HEK293 (cell line): ENCODE measurements at regions not wholly inside any gene's neighbourhood (a gene's known extent, or its start where the extent isn't known, plus 50 kb on each side); places are given as distances from the start of the nearest gene placed in this dataset.

ENCODE experiments used
- CTCF ChIP-seq: fragments of 450-650 bp; formaldehyde crosslinking; IDR thresholded peaks from 2 replicates; pipeline ENCODE4 v1.5.1; 2016; ENCODE audit warnings: missing biosample characterization, missing genetic modification characterization
- PBX3 ChIP-seq: sonication (generic); formaldehyde crosslinking; IDR thresholded peaks from 2 replicates; pipeline ENCODE4 v1.8.1; 2022; ENCODE audit warnings: mild to moderate bottlenecking, moderate library complexity, missing genetic modification reagents
- REPIN1 ChIP-seq: fragments of 450-650 bp; formaldehyde crosslinking; IDR thresholded peaks from 2 replicates; pipeline ENCODE4 v1.5.1; 2017; ENCODE audit warnings: missing biosample characterization, missing genetic modification characterization, low read depth
- YY1 ChIP-seq: fragments of 450-650 bp; formaldehyde crosslinking; IDR thresholded peaks from 2 replicates; pipeline ENCODE4 v1.5.1; 2018; ENCODE audit warnings: missing biosample characterization, missing genetic modification characterization
- ZBTB8A ChIP-seq: fragments of 450-650 bp; formaldehyde crosslinking; IDR thresholded peaks from 2 replicates; pipeline ENCODE4 v1.5.1; 2016; ENCODE audit warnings: missing biosample characterization, missing genetic modification characterization
- ZNF133 ChIP-seq: fragments of 450-650 bp; formaldehyde crosslinking; IDR thresholded peaks from 2 replicates; pipeline ENCODE4 v1.5.1; 2016; ENCODE audit warnings: missing biosample characterization, missing genetic modification characterization
- ZNF274 ChIP-seq, 2 experiments: fragments of 200-500 bp in 1 of 2; fragments of 450-650 bp in 1 of 2; sonication (Bioruptor generic) in 1 of 2; formaldehyde crosslinking in 1 of 2; IDR thresholded peaks; 2 replicates each; pipeline versions ENCODE4 v1.5.1 to v1.6.1; 2014 to 2016; ENCODE audit warnings: borderline replicate concordance in 1 of 2, inconsistent platforms in 1 of 2, low read length in 1 of 2, missing biosample characterization in 1 of 2, missing genetic modification characterization in 1 of 2
- ZNF280D ChIP-seq: fragments of 450-650 bp; formaldehyde crosslinking; IDR thresholded peaks from 2 replicates; pipeline ENCODE4 v1.5.1; 2016; ENCODE audit warnings: missing biosample characterization, missing genetic modification characterization
- ZNF324 ChIP-seq: fragments of 450-650 bp; formaldehyde crosslinking; IDR thresholded peaks from 2 replicates; pipeline ENCODE4 v1.5.1; 2016; ENCODE audit warnings: missing biosample characterization, missing genetic modification characterization
- ZNF423 ChIP-seq: fragments of 450-650 bp; formaldehyde crosslinking; IDR thresholded peaks from 2 replicates; pipeline ENCODE4 v1.5.1; 2016; ENCODE audit warnings: missing biosample characterization, missing genetic modification characterization
- ZNF555 ChIP-seq: fragments of 450-650 bp; formaldehyde crosslinking; conservative IDR thresholded peaks from 2 replicates; pipeline ENCODE4 v1.5.1; 2017; ENCODE audit warnings: missing biosample characterization, mild to moderate bottlenecking, missing genetic modification characterization, inconsistent platforms
- ZNF623 ChIP-seq: fragments of 450-650 bp; formaldehyde crosslinking; IDR thresholded peaks from 2 replicates; pipeline ENCODE4 v1.5.1; 2016; ENCODE audit warnings: missing biosample characterization, missing genetic modification characterization

GRCh38 chr5:89956838-89957237 is 452.7 kb downstream of the CETN3 start:
- TF ChIP-seq ZNF423 (tag by site-specific recombination) (no peak), ZNF623 (tag by site-specific recombination) (no peak), REPIN1 (tag by site-specific recombination) (no peak), PBX3 (CRISPR knock-in tag) (no peak), CTCF (no peak), ZNF274 (IDR thresholded peaks at IDR 0.05; ENCODE audit: low read length) (no peak), ZNF274 (tag by site-specific recombination; IDR thresholded peaks at IDR 0.05; ENCODE audit: borderline replicate concordance) (no peak), ZBTB8A (tag by site-specific recombination) (no peak), YY1 (tag by site-specific recombination) (no peak), ZNF555 (tag by site-specific recombination) (no peak), ZNF133 (tag by site-specific recombination) (no peak), ZNF280D (tag by site-specific recombination) (no peak), ZNF324 (tag by site-specific recombination) (no peak)
